ENCODE measurements at regions not wholly inside any gene's neighbourhood (a gene's known extent, or its start where the extent isn't known, plus 50 kb on each side); places are given as distances from the start of the nearest gene placed in this dataset.
"Not testable (repeated sequence)": the region's sequence is repeated elsewhere in the genome, so short reads cannot be mapped to it uniquely, and the experiment has no call there.

GRCh38 chrX:25144043-25144940 is 128.5 kb upstream of the ARX start:
- peak in 1 of 2 donors; percentile 2 for DNase-seq (ENCODE audit: extremely low read depth in 1 of 2, low read depth in 1 of 2)

DNA sequence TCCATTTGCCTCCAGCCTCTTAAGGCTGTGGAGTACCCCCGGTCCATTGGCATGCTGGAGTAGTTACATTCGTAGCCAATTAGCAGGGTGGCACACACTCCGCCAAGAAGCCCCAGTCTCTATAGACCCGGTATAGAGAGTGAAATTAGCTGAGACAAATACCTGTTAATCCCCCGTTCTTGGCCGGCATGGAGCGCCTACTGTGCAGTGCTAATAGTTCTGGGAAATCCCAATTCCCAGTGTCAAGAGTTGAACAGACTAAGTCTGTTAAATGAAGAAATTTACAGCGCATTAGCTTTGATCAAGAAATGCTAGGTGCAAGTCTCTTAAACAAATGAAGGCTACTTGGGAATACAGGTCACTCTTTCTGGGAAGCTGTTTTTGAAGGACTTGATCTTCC is 127.8 kb upstream of the ARX start:
- no peak for DNase-seq (ENCODE audit: extremely low read depth in 1 of 2, low read depth in 1 of 2)

GRCh38 chrX:25141684-25142083 is 125.9 kb upstream of the ARX start:
- DNase-seq (ENCODE audit: extremely low read depth in 1 of 2, low read depth in 1 of 2): no peak

DNA sequence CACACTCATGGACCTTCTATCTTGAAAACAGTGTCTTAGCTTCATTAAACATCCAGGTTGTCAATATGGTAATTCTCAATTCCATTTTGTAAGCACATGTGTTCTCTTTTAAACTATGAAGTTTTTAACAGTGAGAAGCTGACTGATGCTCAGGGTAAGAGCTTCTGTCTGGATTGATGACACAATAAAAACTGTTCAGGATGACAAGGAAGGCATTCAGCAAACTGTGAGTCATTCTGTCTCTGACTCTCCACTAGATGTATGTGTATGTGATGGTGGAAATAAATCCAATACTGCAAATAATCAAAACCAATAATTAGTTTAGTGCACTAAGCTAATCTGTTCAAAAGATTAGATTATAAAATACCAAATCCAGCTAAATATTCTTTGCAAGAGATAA is 115.3 kb upstream of the ARX start:
- no peak for DNase-seq (ENCODE audit: extremely low read depth in 1 of 2, low read depth in 1 of 2)

DNA sequence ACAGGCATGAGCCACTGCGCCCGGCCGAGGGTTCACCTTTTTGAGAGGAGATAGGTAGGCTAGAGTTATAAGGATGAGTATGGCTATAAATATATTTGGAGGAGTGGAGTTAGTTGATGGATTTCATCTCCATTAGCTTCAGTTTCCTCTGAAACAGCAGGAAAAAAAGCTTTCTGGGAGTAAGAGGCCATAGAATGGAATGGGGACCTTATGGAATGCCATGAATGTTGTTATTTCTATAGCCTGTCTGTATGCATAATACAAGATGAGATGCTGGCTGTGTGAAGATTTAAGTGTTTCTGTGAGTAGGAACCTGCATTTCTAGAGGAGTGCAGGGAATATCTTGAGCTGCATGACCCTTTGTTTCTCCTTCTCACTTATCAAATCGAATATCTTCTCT is 114.9 kb upstream of the ARX start:
- DNase-seq (ENCODE audit: extremely low read depth in 1 of 2, low read depth in 1 of 2): no peak

- DNase-seq (ENCODE audit: extremely low read depth in 1 of 2, low read depth in 1 of 2): no peak
Measured at GRCh38 chrX:25125483-25125882, 109.7 kb upstream of the ARX start.

- DNase-seq (ENCODE audit: extremely low read depth in 1 of 2, low read depth in 1 of 2): no peak
Measured at GRCh38 chrX:25124391-25124790, 108.6 kb upstream of the ARX start.

GRCh38 chrX:25112156-25112555 is 96.4 kb upstream of the ARX start:
- no peak for DNase-seq (ENCODE audit: extremely low read depth in 1 of 2, low read depth in 1 of 2)

DNA sequence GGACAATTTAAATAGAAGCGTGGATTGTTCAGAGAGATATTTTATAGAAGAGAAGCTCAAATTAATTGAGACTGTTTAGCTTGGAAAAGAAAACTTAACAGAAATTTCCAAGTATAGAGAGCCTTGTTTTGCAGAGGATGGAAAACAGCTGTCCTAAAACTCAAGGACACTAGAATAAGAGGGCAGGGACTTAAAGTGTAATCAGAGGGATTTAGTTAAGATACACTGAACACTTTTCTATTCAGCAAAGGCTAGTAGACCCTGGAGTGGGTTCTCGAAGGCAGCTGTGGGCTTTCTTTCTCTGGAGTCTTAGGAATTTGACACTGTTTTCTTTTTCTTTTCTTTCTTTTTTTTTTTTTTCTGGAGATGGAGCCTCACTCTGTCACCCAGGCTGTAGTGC is 92.7 kb upstream of the ARX start:
- no peak for DNase-seq (ENCODE audit: extremely low read depth in 1 of 2, low read depth in 1 of 2)

DNA sequence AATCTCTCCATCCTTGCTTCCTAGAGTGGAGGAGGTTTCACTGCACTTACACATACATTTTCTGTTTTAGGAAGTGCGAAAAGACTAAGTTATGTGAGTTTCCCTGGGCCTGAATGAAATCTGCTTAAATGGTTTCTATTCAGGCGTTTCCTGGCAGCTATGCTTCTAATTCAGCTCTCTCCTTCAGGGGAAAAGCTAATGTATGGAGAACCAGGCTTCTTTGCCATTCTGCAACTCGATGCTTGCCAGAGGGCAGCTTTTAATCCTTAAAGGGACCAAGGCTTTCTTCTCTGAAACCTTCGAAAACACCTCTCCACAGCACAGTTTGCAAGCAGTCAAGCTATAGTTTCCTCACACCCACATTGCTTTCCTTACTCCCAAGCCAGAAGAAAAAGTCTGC is 89.5 kb upstream of the ARX start:
- no peak for DNase-seq (ENCODE audit: extremely low read depth in 1 of 2, low read depth in 1 of 2)

DNA sequence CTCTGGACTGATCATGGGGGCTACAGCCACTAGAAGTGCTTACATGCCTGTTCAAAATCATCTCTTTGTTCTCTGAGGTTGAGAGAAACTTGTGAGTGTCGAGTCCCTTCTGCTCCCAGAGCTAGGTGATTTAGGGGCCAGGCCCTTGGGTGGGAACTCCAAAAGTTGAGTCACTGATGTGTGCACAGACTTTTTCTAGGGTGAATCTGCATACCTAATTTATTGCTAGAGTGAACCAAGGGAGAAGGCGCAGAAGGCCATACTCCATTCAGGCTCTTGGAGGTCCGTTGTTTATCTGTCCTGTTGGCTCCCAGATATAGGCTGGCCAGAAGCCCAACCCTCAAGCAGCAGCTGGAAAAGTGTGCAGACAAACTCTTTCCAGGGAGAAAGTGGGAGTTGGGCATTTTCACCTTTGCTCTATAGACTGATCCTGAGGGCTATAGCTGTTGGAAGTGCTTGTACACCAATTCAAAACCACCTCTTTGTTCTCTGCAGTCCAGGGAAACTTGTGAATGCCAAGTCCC is 80.8 kb upstream of the ARX start:
- DNase-seq (ENCODE audit: extremely low read depth in 1 of 2, low read depth in 1 of 2): no peak

DNA sequence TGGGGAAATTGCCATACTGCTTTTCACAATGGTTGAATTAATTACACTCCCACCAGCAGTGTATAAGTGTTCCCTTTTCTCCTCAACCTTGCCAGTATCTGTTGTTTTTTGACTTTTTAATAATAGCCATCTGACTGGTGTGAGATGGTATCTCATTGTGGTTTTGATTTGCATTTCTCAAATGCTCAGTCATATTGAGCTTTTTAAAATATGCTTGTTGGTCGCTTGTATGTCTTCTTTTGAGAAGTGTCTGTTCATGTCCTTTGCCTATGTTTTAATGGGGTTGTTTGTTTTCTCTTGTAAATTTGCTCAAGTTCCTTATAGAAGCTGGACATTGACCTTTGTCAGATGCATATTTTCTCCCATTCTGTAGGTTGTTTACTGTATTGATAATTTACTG is 75.4 kb upstream of the ARX start:
- not testable (repeated sequence) for DNase-seq (ENCODE audit: extremely low read depth in 1 of 2, low read depth in 1 of 2)

DNA sequence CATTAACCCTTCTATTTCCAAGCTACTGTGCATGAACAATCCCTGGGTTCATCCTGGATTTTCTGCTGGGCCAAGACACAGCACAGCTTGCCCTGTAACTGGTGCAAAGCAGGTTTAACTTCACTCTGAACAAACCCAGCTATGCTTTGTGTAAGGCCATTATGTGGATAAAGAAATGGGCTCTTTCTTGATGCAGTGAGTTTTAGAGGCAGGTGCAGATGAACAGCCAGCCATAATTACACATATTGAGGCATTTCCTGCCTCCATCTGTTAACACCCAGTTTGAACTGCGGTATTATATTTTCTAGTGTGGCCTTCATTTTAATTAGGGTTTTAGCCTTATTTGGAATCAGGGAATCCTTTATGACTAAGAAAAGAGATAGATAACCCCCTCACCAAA is 68.7 kb upstream of the ARX start:
- DNase-seq (ENCODE audit: extremely low read depth in 1 of 2, low read depth in 1 of 2): no peak

- no peak for DNase-seq (ENCODE audit: extremely low read depth in 1 of 2, low read depth in 1 of 2)
Measured at GRCh38 chrX:25083661-25084060, 67.9 kb upstream of the ARX start.

GRCh38 chrX:25079020-25079419 is 63.3 kb upstream of the ARX start:
- no peak for DNase-seq (ENCODE audit: extremely low read depth in 1 of 2, low read depth in 1 of 2)

DNA sequence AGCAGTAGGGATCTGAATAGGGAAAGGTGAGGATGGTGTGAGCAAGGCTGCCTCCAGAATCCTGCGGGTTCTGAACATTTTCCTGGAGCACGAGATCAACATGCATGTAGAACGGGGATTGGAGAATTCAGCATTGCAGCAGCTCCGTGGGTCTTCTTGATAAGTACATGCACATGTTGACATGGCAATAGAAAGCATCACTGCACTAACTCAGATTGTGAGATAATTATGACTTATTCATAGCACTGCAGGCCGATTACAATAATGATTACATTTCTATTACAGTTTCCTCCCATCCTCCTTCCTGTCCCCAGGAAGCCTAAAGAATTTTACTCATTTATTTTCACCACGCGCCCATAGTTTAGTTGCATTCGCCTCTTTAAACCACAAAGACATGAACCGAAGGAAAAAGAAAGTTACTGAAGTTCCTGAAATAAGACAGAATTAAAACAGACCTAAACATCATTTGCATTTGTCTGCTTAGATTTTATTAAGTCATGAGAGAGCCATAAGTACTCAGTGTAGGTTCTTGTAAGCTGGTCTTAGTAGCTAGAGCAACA is 61.3 kb upstream of the ARX start:
- no peak for DNase-seq (ENCODE audit: extremely low read depth in 1 of 2, low read depth in 1 of 2)

DNA sequence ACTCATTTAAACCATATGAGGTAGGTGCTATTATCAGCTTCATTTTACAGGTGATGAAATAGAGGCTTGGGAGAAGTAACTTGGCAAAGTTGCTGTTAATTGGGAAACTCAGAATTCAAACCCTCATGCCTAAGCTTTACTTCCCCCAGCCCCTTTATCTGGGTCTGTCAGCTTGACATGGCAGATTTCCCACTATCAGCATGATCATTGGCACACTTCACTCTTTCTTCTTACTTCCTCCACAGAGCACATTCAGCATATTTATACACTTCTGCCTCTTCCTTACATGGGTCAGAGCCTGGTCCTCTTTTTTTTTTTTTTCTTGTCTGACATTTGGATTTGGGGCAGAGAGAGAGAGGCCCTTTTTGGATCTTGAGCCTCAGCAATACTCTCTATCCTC is 56.5 kb upstream of the ARX start:
- no peak for DNase-seq (ENCODE audit: extremely low read depth in 1 of 2, low read depth in 1 of 2)

GRCh38 chrX:25070038-25070437 is 54.3 kb upstream of the ARX start:
- DNase-seq (ENCODE audit: extremely low read depth in 1 of 2, low read depth in 1 of 2): no peak

GRCh38 chrX:25069209-25069608 is 53.4 kb upstream of the ARX start:
- no peak for DNase-seq (ENCODE audit: extremely low read depth in 1 of 2, low read depth in 1 of 2)

- no peak for DNase-seq (ENCODE audit: extremely low read depth in 1 of 2, low read depth in 1 of 2)
Measured at GRCh38 chrX:25068340-25068739, 52.6 kb upstream of the ARX start.

- DNase-seq (ENCODE audit: extremely low read depth in 1 of 2, low read depth in 1 of 2): no peak
Measured at GRCh38 chrX:25067271-25068172, 51.8 kb upstream of the ARX start.
